Activated CD4-positive, alpha-beta T cell treated with anti-CD3 and anti-CD28 coated beads, Interleukin-2, Interleukin-4, amounts not matched to agents 100 ng/mL and 50 ng/mL, durations not matched to agents 16 hours and 8 hours (primary cell): ENCODE measurements at regions not wholly inside any gene's neighbourhood (a gene's known extent, or its start where the extent isn't known, plus 50 kb on each side); places are given as distances from the start of the nearest gene placed in this dataset.
"Not testable (repeated sequence)": the region's sequence is repeated elsewhere in the genome, so short reads cannot be mapped to it uniquely, and the experiment has no call there.

Source experiments
- DNase-seq: peaks from one replicate; pipeline ENCODE4 v3.0.0-alpha.2; 2020; ENCODE audit warnings: low spot score

GRCh38 chr14:44873536-44873935 is 88.2 kb downstream of the KLHL28 start:
- DNase-seq, result no peak

GRCh38 chr14:44866770-44867169 is 95.0 kb downstream of the KLHL28 start:
- no peak for DNase-seq

GRCh38 chr14:44866322-44866721 is 95.4 kb downstream of the KLHL28 start:
- no peak for DNase-seq

- DNase-seq, result no peak
Measured at GRCh38 chr14:44863271-44863670, 98.5 kb downstream of the KLHL28 start.

- DNase-seq, result no peak
Measured at GRCh38 chr14:44854114-44854513, 107.6 kb downstream of the KLHL28 start.

GRCh38 chr14:44847526-44848309 is 114.0 kb downstream of the KLHL28 start:
- DNase-seq, result no peak

GRCh38 chr14:44846232-44846824 is 115.4 kb downstream of the KLHL28 start:
- peak; percentile 46 for DNase-seq

- not testable (repeated sequence) for DNase-seq
Measured at GRCh38 chr14:44835928-44836327, 125.8 kb downstream of the KLHL28 start.

- no peak for DNase-seq
Measured at GRCh38 chr14:44833376-44834060, 128.2 kb downstream of the KLHL28 start.

- DNase-seq, result no peak
Measured at GRCh38 chr14:44830371-44830770, 131.4 kb downstream of the KLHL28 start.

GRCh38 chr14:44829021-44829420 is 132.7 kb downstream of the KLHL28 start:
- no peak for DNase-seq

GRCh38 chr14:44828023-44828422 is 133.7 kb downstream of the KLHL28 start:
- DNase-seq, result no peak

- no peak for DNase-seq
Measured at GRCh38 chr14:44820230-44820964, 141.3 kb downstream of the KLHL28 start.

GRCh38 chr14:44814196-44814595 is 147.6 kb downstream of the KLHL28 start:
- DNase-seq, result no peak

- no peak for DNase-seq
Measured at GRCh38 chr14:44812672-44813071, 149.1 kb downstream of the KLHL28 start.

- DNase-seq, result no peak
Measured at GRCh38 chr14:44804391-44804790, 157.4 kb downstream of the KLHL28 start.

GRCh38 chr14:44803239-44803905 is 158.4 kb downstream of the KLHL28 start:
- peak; percentile 41 for DNase-seq

- DNase-seq, result no peak
Measured at GRCh38 chr14:44798386-44799242, 163.1 kb downstream of the KLHL28 start.

GRCh38 chr14:44795725-44796124 is 166.0 kb downstream of the KLHL28 start:
- DNase-seq, result no peak

GRCh38 chr14:44791730-44792129 is 170.0 kb downstream of the KLHL28 start:
- no peak for DNase-seq

GRCh38 chr14:44788612-44789011 is 173.1 kb downstream of the KLHL28 start:
- no peak for DNase-seq
